Muscle layer of duodenum (tissue), 2 donors: ENCODE measurements at regions not wholly inside any gene's neighbourhood (a gene's known extent, or its start where the extent isn't known, plus 50 kb on each side); places are given as distances from the start of the nearest gene placed in this dataset.
A peak's percentile ranks its signal among the peaks of the same experiment; 100 is the strongest.
"Not testable (repeated sequence)": the region's sequence is repeated elsewhere in the genome, so short reads cannot be mapped to it uniquely, and the experiment has no call there.

Experiments
- H3K27ac ChIP-seq: one replicate; pipeline ENCODE4 v1.7.0; 2013; ENCODE audit warnings: mild to moderate bottlenecking, low read length
- H3K27me3 ChIP-seq: one replicate; pipeline ENCODE4 v1.7.0; 2013; ENCODE audit warnings: low read depth, mild to moderate bottlenecking, control low read depth, low read length
- H3K36me3 ChIP-seq, 2 donors: one replicate each; pipeline ENCODE4 v1.7.0; 2013; ENCODE audit warnings: low read length in 2 of 2, control low read depth in 1 of 2, mild to moderate bottlenecking in 1 of 2; ENCODE audit not compliant: insufficient read depth in 2 of 2, control insufficient read depth in 1 of 2
- H3K4me1 ChIP-seq, 2 donors: one replicate each; pipeline ENCODE4 v1.7.0; 2013; ENCODE audit warnings: low read length in 2 of 2, mild to moderate bottlenecking in 2 of 2, control low read depth in 1 of 2, moderate library complexity in 1 of 2; ENCODE audit not compliant: insufficient read depth in 2 of 2, control insufficient read depth in 1 of 2
- H3K4me3 ChIP-seq, 2 donors: one replicate each; pipeline ENCODE4 v1.7.0; 2013; ENCODE audit warnings: low read length in 2 of 2, low read depth in 1 of 2, mild to moderate bottlenecking in 1 of 2
- H3K9me3 ChIP-seq, 2 donors: one replicate each; pipeline ENCODE4 v1.7.0; 2013; ENCODE audit warnings: low read length in 2 of 2, control low read depth in 1 of 2, mild to moderate bottlenecking in 1 of 2; ENCODE audit not compliant: control insufficient read depth in 1 of 2
- donor health status: healthy.

- no peaks in the 10 kb centered on the region for H3K9me3 ChIP-seq
- H3K36me3 ChIP-seq = no peaks in the 10 kb centered on the region
- H3K4me1 ChIP-seq = no peaks in the 10 kb centered on the region
- H3K4me3 ChIP-seq = no peak overlapping the region
- no peak overlapping the region for H3K27ac ChIP-seq
- H3K27me3 ChIP-seq = no peaks in the 10 kb centered on the region
Observed at GRCh38 chr5:50501491-50502228, 60.6 kb upstream of the EMB start.

- H3K36me3 ChIP-seq, H3K9me3 ChIP-seq, H3K27ac ChIP-seq, H3K4me3 ChIP-seq, H3K27me3 ChIP-seq, H3K4me1 ChIP-seq: not testable (repeated sequence)
Observed at GRCh38 chr5:50513028-50513457, 72.0 kb upstream of the EMB start.

GRCh38 chr5:50521060-50521459 is 80.0 kb upstream of the EMB start:
- not testable (repeated sequence) for H3K27me3 ChIP-seq, H3K4me1 ChIP-seq, H3K9me3 ChIP-seq, H3K36me3 ChIP-seq, H3K27ac ChIP-seq, H3K4me3 ChIP-seq

- H3K4me3 ChIP-seq, H3K4me1 ChIP-seq, H3K9me3 ChIP-seq, H3K27me3 ChIP-seq, H3K36me3 ChIP-seq, H3K27ac ChIP-seq: not testable (repeated sequence)
Observed at GRCh38 chr5:50527514-50528060, 86.5 kb upstream of the EMB start.

DNA sequence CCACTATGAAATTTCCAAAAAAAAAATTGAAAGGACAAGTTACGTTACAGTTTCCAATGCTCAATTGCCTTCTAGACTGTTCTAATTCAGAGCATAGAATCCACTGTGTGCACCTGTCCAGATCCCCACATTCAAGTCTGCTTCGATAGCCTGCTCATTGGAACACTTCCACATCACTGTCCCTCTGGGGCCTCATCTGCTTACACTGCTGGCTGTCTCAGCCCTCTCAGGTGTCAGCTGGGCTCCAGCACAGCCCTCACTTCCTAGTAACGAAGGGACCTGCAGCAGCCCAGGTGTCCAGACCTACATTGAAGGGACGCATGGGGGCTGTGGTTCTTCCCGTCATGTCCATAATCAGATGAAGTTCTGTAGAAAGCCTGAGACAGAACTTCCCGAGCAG is 94.3 kb upstream of the EMB start:
- Histone ChIP-seq H3K4me3 (no peak overlapping the region), H3K27me3 (no peaks in the 10 kb centered on the region), H3K4me1 (no peaks in the 10 kb centered on the region)

GRCh38 chr5:50537534-50537933 is 96.4 kb upstream of the EMB start:
- H3K4me3 ChIP-seq, H3K36me3 ChIP-seq, H3K27ac ChIP-seq, H3K27me3 ChIP-seq, H3K9me3 ChIP-seq, H3K4me1 ChIP-seq: not testable (repeated sequence)

More for the DNA sequence above, 94.3 kb upstream of the EMB start:
- H3K27ac ChIP-seq = no peak overlapping the region
- H3K36me3 ChIP-seq = no peaks in the 10 kb centered on the region
- H3K9me3 ChIP-seq = no peaks in the 10 kb centered on the region

- Histone ChIP-seq H3K36me3 (no peaks in the 10 kb centered on the region), H3K4me1 (no peaks in the 10 kb centered on the region), H3K27ac (no peak overlapping the region), H3K9me3 (no peaks in the 10 kb centered on the region), H3K27me3 (no peaks in the 10 kb centered on the region), H3K4me3 (no peak overlapping the region)
Observed at GRCh38 chr5:50547303-50547702, 106.2 kb upstream of the EMB start.

DNA sequence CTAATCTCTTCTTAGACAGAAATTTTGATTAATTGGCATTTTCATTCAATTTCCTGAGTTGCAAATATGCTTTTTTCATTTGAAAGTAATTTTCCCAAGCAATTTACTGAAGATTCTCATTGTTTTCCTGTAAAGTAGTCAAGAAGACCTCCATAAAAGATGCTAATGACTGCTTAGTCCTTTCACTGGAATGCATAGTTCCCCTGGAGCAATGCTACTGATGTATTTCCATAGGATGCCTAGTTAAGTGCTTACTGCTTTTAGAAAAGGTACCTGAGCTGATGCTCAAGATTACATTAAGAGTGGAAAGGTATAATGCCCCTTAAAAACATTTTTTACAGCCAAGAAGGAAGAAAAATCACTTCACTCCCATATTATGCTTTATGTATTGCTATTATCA is 109.2 kb upstream of the EMB start:
- H3K4me3 ChIP-seq = no peak overlapping the region
- H3K9me3 ChIP-seq = no peaks in the 10 kb centered on the region
- no peaks in the 10 kb centered on the region for H3K36me3 ChIP-seq
- no peaks in the 10 kb centered on the region for H3K27me3 ChIP-seq
- H3K4me1 ChIP-seq = no peaks in the 10 kb centered on the region
- no peak overlapping the region for H3K27ac ChIP-seq

- Histone ChIP-seq H3K27me3 (no peaks in the 10 kb centered on the region), H3K9me3 (no peaks in the 10 kb centered on the region), H3K27ac (no peak overlapping the region), H3K4me3 (no peak overlapping the region), H3K36me3 (no peaks in the 10 kb centered on the region), H3K4me1 (no peaks in the 10 kb centered on the region)
Observed at GRCh38 chr5:50550993-50551392, 109.9 kb upstream of the EMB start.

DNA sequence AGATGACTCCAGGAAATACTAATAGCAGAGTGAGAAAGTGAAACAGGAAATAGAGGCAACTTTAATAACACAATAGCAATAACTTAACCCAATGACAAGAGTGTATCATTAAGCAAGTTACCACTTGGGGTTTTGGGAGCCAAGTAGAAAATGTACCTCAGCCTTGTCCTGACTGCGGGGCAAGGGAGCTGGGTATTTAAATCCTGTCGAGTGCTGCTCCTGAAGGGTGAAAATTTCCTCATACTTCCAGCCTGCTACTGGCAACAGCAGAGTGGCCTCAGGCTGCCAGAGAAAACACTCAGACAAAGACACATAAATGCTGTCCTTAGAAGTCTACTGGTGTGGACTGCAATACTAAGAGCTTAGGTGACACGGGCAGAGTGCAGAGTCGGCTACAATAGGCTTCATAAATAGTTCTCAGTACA is 112.5 kb upstream of the EMB start:
- Histone ChIP-seq H3K27me3 (no peaks in the 10 kb centered on the region), H3K4me1 (no peaks in the 10 kb centered on the region), H3K9me3 (no peaks in the 10 kb centered on the region), H3K36me3 (no peaks in the 10 kb centered on the region), H3K4me3 (peak overlapping the region in 1 of 2 donors; percentile 18), H3K27ac (no peak overlapping the region)

DNA sequence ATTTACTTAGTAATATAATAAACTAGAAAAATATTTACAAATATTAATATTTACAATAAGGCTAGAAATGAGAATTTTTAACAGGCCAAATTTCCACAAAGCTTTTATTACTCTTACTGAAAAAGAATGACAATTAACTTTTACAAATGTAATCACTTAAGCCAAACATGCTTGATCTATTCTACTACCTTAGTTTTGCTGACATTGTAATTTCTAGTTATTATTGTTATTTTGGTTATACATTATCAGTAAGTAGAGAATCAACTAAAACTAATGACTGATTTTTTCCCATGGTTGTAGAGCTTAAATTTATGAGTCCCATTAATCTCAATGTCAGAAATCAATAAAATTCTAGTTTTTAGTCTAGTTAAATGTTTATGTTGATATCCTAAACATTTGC is 107.8 kb upstream of the PARP8 start:
- H3K4me1 ChIP-seq, H3K27ac ChIP-seq, H3K9me3 ChIP-seq, H3K27me3 ChIP-seq, H3K4me3 ChIP-seq, H3K36me3 ChIP-seq: not testable (repeated sequence)

DNA sequence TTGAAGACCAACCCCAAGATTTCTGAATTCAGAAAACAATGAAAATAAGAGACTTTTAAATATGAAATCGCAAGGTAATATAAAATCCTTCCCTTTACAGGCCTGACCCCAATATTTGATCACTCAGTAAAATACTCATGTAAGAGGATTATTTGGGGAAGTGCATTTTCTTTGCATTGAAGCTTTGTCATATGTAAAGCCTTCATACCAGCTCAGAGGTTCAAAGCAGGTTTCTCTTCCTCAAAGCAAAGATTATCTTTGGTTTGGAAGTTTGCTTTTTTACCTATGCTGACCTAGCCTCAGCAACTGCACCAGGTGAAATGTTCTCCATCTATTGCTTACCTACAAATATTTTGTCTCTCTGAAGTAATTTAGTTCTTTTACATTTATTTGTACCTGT is 106.5 kb upstream of the PARP8 start:
- Histone ChIP-seq H3K9me3 (no peaks in the 10 kb centered on the region), H3K4me1 (no peaks in the 10 kb centered on the region), H3K4me3 (no peak overlapping the region), H3K27me3 (no peaks in the 10 kb centered on the region), H3K27ac (no peak overlapping the region), H3K36me3 (no peaks in the 10 kb centered on the region)
